ENCODE measurements at regions not wholly inside any gene's neighbourhood (a gene's known extent, or its start where the extent isn't known, plus 50 kb on each side); places are given as distances from the start of the nearest gene placed in this dataset.

GRCh38 chr14:47778631-47779030, 103.2 kb upstream of the MDGA2 start:
- Mint-ChIP-seq H3K27ac (no peak overlapping the region), H3K4me1 (no peaks in the 10 kb centered on the region), H3K9me3 (ENCODE audit: insufficient read depth) (peaks cover 3% of the 10 kb centered on the region), H3K27me3 (no peaks in the 10 kb centered on the region), H3K4me3 (no peak overlapping the region)
- H3K27me3 ChIP-seq (replicated peaks in 1 of 4; ENCODE audit: control extremely low read depth in 1 of 4, control insufficient read depth in 3 of 4, insufficient read depth in 4 of 4, low read length in 3 of 4) = no peaks in the 10 kb centered on the region
- POLR2A ChIA-PET = no interaction called here
- ATAC-seq (ENCODE audit: low read depth) (no peak), DNase-seq (no peak)
- no peaks in the 10 kb centered on the region for H4K20me1 ChIP-seq (ENCODE audit: control insufficient read depth, insufficient read depth, low read length, poor library complexity, severe bottlenecking)
- no peaks in the 10 kb centered on the region for H3K36me3 ChIP-seq (replicated peaks in 1 of 2; ENCODE audit: control extremely low read depth in 1 of 2, control insufficient read depth in 1 of 2, extremely low read depth in 1 of 2, insufficient read depth in 2 of 2, low read length in 1 of 2)
- H3K9me3 ChIP-seq (ENCODE audit: control extremely low read depth in 1 of 3, control insufficient read depth in 2 of 3, insufficient read depth in 1 of 3, low read length in 2 of 3) = peaks cover 0 to 2% (median 0%) of the 10 kb centered on the region in 3 donors
- no peak overlapping the region for H2AFZ ChIP-seq (ENCODE audit: insufficient read depth, low read depth, low read length, poor library complexity, severe bottlenecking)
- CTCF ChIA-PET = no interaction called here
- H3K79me2 ChIP-seq (ENCODE audit: control insufficient read depth, insufficient read depth, low read length) = no peaks in the 10 kb centered on the region
- TF ChIP-seq CTCF (IDR thresholded peaks at IDR 0.05) (no peak), EZH2 (IDR thresholded peaks at IDR 0.05; ENCODE audit: borderline replicate concordance, insufficient read depth, low read depth, low read length, poor library complexity, severe bottlenecking) (no peak)
- H3K27ac ChIP-seq (ENCODE audit: low read length in 2 of 2) = no peak overlapping the region
- no CpG with 5 or more reads among the region's 4 CpGs for WGBS (ENCODE audit: insufficient coverage)
- H3K4me3 ChIP-seq (ENCODE audit: control extremely low read depth in 1 of 5, extremely low read depth in 1 of 5, insufficient read depth in 1 of 5, low read depth in 2 of 5, low read length in 4 of 5) = no peak overlapping the region
- intact Hi-C loops (cut with micrococcal nuclease) = no loop called here
- no peak overlapping the region for H3K4me2 ChIP-seq (replicated peaks; ENCODE audit: low read depth, low read length, poor library complexity, severe bottlenecking)
- H3K9ac ChIP-seq (ENCODE audit: low read length) = no peak overlapping the region
- no peaks in the 10 kb centered on the region for H3K4me1 ChIP-seq (ENCODE audit: control insufficient read depth in 2 of 2, insufficient read depth in 2 of 2, low read length in 2 of 2)

- Histone ChIP-seq H3K4me1 (ENCODE audit: control insufficient read depth in 2 of 2, insufficient read depth in 2 of 2, low read length in 2 of 2) (no peaks in the 10 kb centered on the region), H3K4me2 (replicated peaks; ENCODE audit: low read depth, low read length, poor library complexity, severe bottlenecking) (no peak overlapping the region), H3K9ac (ENCODE audit: low read length) (no peak overlapping the region), H4K20me1 (ENCODE audit: control insufficient read depth, insufficient read depth, low read length, poor library complexity, severe bottlenecking) (no peaks in the 10 kb centered on the region), H3K36me3 (replicated peaks in 1 of 2; ENCODE audit: control extremely low read depth in 1 of 2, control insufficient read depth in 1 of 2, extremely low read depth in 1 of 2, insufficient read depth in 2 of 2, low read length in 1 of 2) (no peaks in the 10 kb centered on the region), H3K9me3 (ENCODE audit: control extremely low read depth in 1 of 3, control insufficient read depth in 2 of 3, insufficient read depth in 1 of 3, low read length in 2 of 3) (no peaks in the 10 kb centered on the region), H3K4me3 (ENCODE audit: control extremely low read depth in 1 of 5, extremely low read depth in 1 of 5, insufficient read depth in 1 of 5, low read depth in 2 of 5, low read length in 4 of 5) (no peak overlapping the region), H3K27ac (ENCODE audit: low read length in 2 of 2) (no peak overlapping the region), H3K27me3 (replicated peaks in 1 of 4; ENCODE audit: control extremely low read depth in 1 of 4, control insufficient read depth in 3 of 4, insufficient read depth in 4 of 4, low read length in 3 of 4) (no peaks in the 10 kb centered on the region), H3K79me2 (ENCODE audit: control insufficient read depth, insufficient read depth, low read length) (no peaks in the 10 kb centered on the region), H2AFZ (ENCODE audit: insufficient read depth, low read depth, low read length, poor library complexity, severe bottlenecking) (no peak overlapping the region)
- no peak for DNase-seq
- intact Hi-C loops (cut with micrococcal nuclease) = no loop called here
- ChIA-PET CTCF (no interaction called here), POLR2A (no interaction called here)
- Mint-ChIP-seq H3K4me3 (no peak overlapping the region), H3K27ac (no peak overlapping the region), H3K9me3 (ENCODE audit: insufficient read depth) (peaks cover 3% of the 10 kb centered on the region), H3K27me3 (no peaks in the 10 kb centered on the region), H3K4me1 (no peaks in the 10 kb centered on the region)
- no peak for ATAC-seq (ENCODE audit: low read depth)
- TF ChIP-seq EZH2 (IDR thresholded peaks at IDR 0.05; ENCODE audit: borderline replicate concordance, insufficient read depth, low read depth, low read length, poor library complexity, severe bottlenecking) (no peak), CTCF (IDR thresholded peaks at IDR 0.05) (no peak)
- WGBS (ENCODE audit: insufficient coverage) = no CpG with 5 or more reads among the region's 1 CpG
Observed at GRCh38 chr14:47772652-47773051, 97.2 kb upstream of the MDGA2 start.
